HUES6 (cell line): ENCODE measurements at regions not wholly inside any gene's neighbourhood (a gene's known extent, or its start where the extent isn't known, plus 50 kb on each side); places are given as distances from the start of the nearest gene placed in this dataset.

ENCODE experiments used
- H3K27ac ChIP-seq: 2 replicates; pipeline ENCODE4 v1.7.0; 2013; ENCODE audit warnings: low read depth, mild to moderate bottlenecking, low read length, inconsistent platforms
- H3K27me3 ChIP-seq: 2 replicates; pipeline ENCODE4 v1.6.1; 2013; ENCODE audit warnings: low read length; ENCODE audit not compliant: control insufficient read depth, insufficient read depth
- H3K36me3 ChIP-seq: 2 replicates; pipeline ENCODE4 v1.6.1; 2013; ENCODE audit warnings: low read length; ENCODE audit not compliant: control insufficient read depth, insufficient read depth
- H3K4me1 ChIP-seq: 2 replicates; pipeline ENCODE4 v1.6.1; 2013; ENCODE audit warnings: low read length; ENCODE audit not compliant: control insufficient read depth, insufficient read depth
- H3K4me3 ChIP-seq: 2 replicates; pipeline ENCODE4 v1.5.1; 2013; ENCODE audit warnings: low read depth, low read length
- H3K9ac ChIP-seq: one replicate; pipeline ENCODE4 v1.6.1; 2013; ENCODE audit warnings: mild to moderate bottlenecking, low read length
- H3K9me3 ChIP-seq: 2 replicates; pipeline ENCODE4 v1.6.1; 2013; ENCODE audit warnings: low read depth, low read length; ENCODE audit not compliant: control insufficient read depth, insufficient read depth

- H3K4me1 ChIP-seq = peaks cover 4% of the 10 kb centered on the region; the same call in 1 of the 2 replicates
- H3K9me3 ChIP-seq = no peaks in the 10 kb centered on the region
- peak overlapping the region; percentile 50 for H3K9ac ChIP-seq
- H3K36me3 ChIP-seq = no peaks in the 10 kb centered on the region
- H3K27ac ChIP-seq = peak overlapping the region; percentile 81; the same call in 1 of the 2 replicates
- no peak overlapping the region for H3K4me3 ChIP-seq
- no peaks in the 10 kb centered on the region for H3K27me3 ChIP-seq
Measured at GRCh38 chr4:124278477-124278876, 434.1 kb downstream of the ANKRD50 start.

- H3K4me1 ChIP-seq = peaks cover 4% of the 10 kb centered on the region; the same call in 1 of the 2 replicates
- H3K9ac ChIP-seq = peak overlapping the region; percentile 22
- no peaks in the 10 kb centered on the region for H3K27me3 ChIP-seq
- H3K27ac ChIP-seq = peak overlapping the region; percentile 81; the same call in 1 of the 2 replicates
- no peak overlapping the region for H3K4me3 ChIP-seq
- H3K36me3 ChIP-seq = no peaks in the 10 kb centered on the region
- no peaks in the 10 kb centered on the region for H3K9me3 ChIP-seq
Measured at GRCh38 chr4:124279741-124280140, 432.8 kb downstream of the ANKRD50 start.

GRCh38 chr4:124282301-124282898 lies 430.1 kb downstream of the ANKRD50 start:
- Histone ChIP-seq H3K36me3 (no peaks in the 10 kb centered on the region), H3K4me3 (no peak overlapping the region), H3K4me1 (peaks cover 4% of the 10 kb centered on the region; the same call in 1 of the 2 replicates), H3K9me3 (no peaks in the 10 kb centered on the region), H3K9ac (no peak overlapping the region), H3K27ac (no peak overlapping the region), H3K27me3 (no peaks in the 10 kb centered on the region)

- Histone ChIP-seq H3K9ac (no peak overlapping the region), H3K27me3 (no peaks in the 10 kb centered on the region), H3K27ac (no peak overlapping the region), H3K9me3 (no peaks in the 10 kb centered on the region), H3K4me1 (no peaks in the 10 kb centered on the region), H3K36me3 (no peaks in the 10 kb centered on the region), H3K4me3 (no peak overlapping the region)
Measured at GRCh38 chr4:124288706-124289486, 423.6 kb downstream of the ANKRD50 start.

- H3K27ac ChIP-seq = no peak overlapping the region
- no peaks in the 10 kb centered on the region for H3K4me1 ChIP-seq
- no peaks in the 10 kb centered on the region for H3K27me3 ChIP-seq
- no peak overlapping the region for H3K9ac ChIP-seq
- H3K9me3 ChIP-seq = no peaks in the 10 kb centered on the region
- no peak overlapping the region for H3K4me3 ChIP-seq
- no peaks in the 10 kb centered on the region for H3K36me3 ChIP-seq
Measured at GRCh38 chr4:124290678-124291077, 421.9 kb downstream of the ANKRD50 start.

- H3K27me3 ChIP-seq = no peaks in the 10 kb centered on the region
- no peaks in the 10 kb centered on the region for H3K36me3 ChIP-seq
- H3K9me3 ChIP-seq = no peaks in the 10 kb centered on the region
- no peaks in the 10 kb centered on the region for H3K4me1 ChIP-seq
- no peak overlapping the region for H3K27ac ChIP-seq
- H3K4me3 ChIP-seq = no peak overlapping the region
- no peak overlapping the region for H3K9ac ChIP-seq
Measured at GRCh38 chr4:124295413-124295812, 417.1 kb downstream of the ANKRD50 start.

- Histone ChIP-seq H3K9ac (no peak overlapping the region), H3K9me3 (no peaks in the 10 kb centered on the region), H3K27me3 (no peaks in the 10 kb centered on the region), H3K36me3 (no peaks in the 10 kb centered on the region), H3K4me3 (no peak overlapping the region), H3K4me1 (peaks cover 3% of the 10 kb centered on the region; the same call in 1 of the 2 replicates), H3K27ac (no peak overlapping the region)
Measured at GRCh38 chr4:124304941-124305340, 407.6 kb downstream of the ANKRD50 start.

- H3K4me3 ChIP-seq = no peak overlapping the region
- no peaks in the 10 kb centered on the region for H3K27me3 ChIP-seq
- H3K9me3 ChIP-seq = no peaks in the 10 kb centered on the region
- no peak overlapping the region for H3K27ac ChIP-seq
- no peaks in the 10 kb centered on the region for H3K36me3 ChIP-seq
- H3K9ac ChIP-seq = no peak overlapping the region
- H3K4me1 ChIP-seq = peaks cover 3% of the 10 kb centered on the region; the same call in 1 of the 2 replicates
Measured at GRCh38 chr4:124306352-124306751, 406.2 kb downstream of the ANKRD50 start.

- Histone ChIP-seq H3K27me3 (no peaks in the 10 kb centered on the region), H3K4me3 (no peak overlapping the region), H3K4me1 (peaks cover 3% of the 10 kb centered on the region; the same call in 1 of the 2 replicates), H3K9me3 (no peaks in the 10 kb centered on the region), H3K27ac (no peak overlapping the region), H3K36me3 (no peaks in the 10 kb centered on the region), H3K9ac (no peak overlapping the region)
Measured at GRCh38 chr4:124307143-124307542, 405.4 kb downstream of the ANKRD50 start.

GRCh38 chr4:124318292-124318691 lies 394.2 kb downstream of the ANKRD50 start:
- H3K9ac ChIP-seq = no peak overlapping the region
- no peaks in the 10 kb centered on the region for H3K36me3 ChIP-seq
- H3K27ac ChIP-seq = no peak overlapping the region
- no peaks in the 10 kb centered on the region for H3K4me1 ChIP-seq
- no peak overlapping the region for H3K4me3 ChIP-seq
- H3K9me3 ChIP-seq = no peaks in the 10 kb centered on the region
- H3K27me3 ChIP-seq = no peaks in the 10 kb centered on the region

GRCh38 chr4:124321364-124321763 lies 391.2 kb downstream of the ANKRD50 start:
- Histone ChIP-seq H3K4me1 (no peaks in the 10 kb centered on the region), H3K27ac (no peak overlapping the region), H3K27me3 (no peaks in the 10 kb centered on the region), H3K36me3 (no peaks in the 10 kb centered on the region), H3K4me3 (no peak overlapping the region), H3K9me3 (no peaks in the 10 kb centered on the region), H3K9ac (no peak overlapping the region)
